Testis (tissue), 2 donors: ENCODE measurements at regions not wholly inside any gene's neighbourhood (a gene's known extent, or its start where the extent isn't known, plus 50 kb on each side); places are given as distances from the start of the nearest gene placed in this dataset.

Experiments
- DNase-seq: peaks from one replicate; pipeline ENCODE4 v3.0.0-alpha.2; 2019
- H3K27ac ChIP-seq, 2 donors: fragments of 200-600 bp; sonication (generic); one replicate each; pipeline ENCODE4 v1.5.1; 2019
- H3K27me3 ChIP-seq: fragments of 200-600 bp; sonication (generic); one replicate; pipeline ENCODE4 v1.5.1; 2019
- H3K36me3 ChIP-seq: fragments of 200-600 bp; sonication (generic); one replicate; pipeline ENCODE4 v1.5.1; 2017; ENCODE audit warnings: low read depth; ENCODE audit errors: missing control alignments
- H3K4me1 ChIP-seq: fragments of 200-600 bp; sonication (generic); one replicate; pipeline ENCODE4 v1.5.1; 2019
- H3K4me3 ChIP-seq, 2 donors: fragments of 200-600 bp; sonication (generic); one replicate each; pipeline ENCODE4 v1.5.1; 2017 to 2019
- H3K9me3 ChIP-seq: fragments of 200-600 bp; sonication (generic); one replicate; pipeline ENCODE4 v1.5.1; 2017
- POLR2A ChIP-seq: fragments of 450-650 bp; IDR thresholded peaks from one replicate; pipeline ENCODE4 v1.6.1; 2017; ENCODE audit warnings: antibody characterized with exemption, mild to moderate bottlenecking, moderate library complexity
- WGBS, 2 donors: methylation state at CpG; one replicate each; pipeline ENCODE4 v1.1.5; 2018; 5-methylcytosine and 5-hydroxymethylcytosine counted together
- intact Hi-C: fragments of 100-400 bp; cut with DNase I; formaldehyde crosslinking; loops from one replicate; pipeline ENCODE4 v1.15.1; 2023; ENCODE audit warnings: low total_unique reads
- TF ChIP-seq, protein P1 (sequence below), 3 experiments: fragments of 450-650 bp in 2 of 3; fragments of 200-600 bp in 1 of 3; sonication (generic) in 1 of 3; IDR thresholded peaks; one replicate each; pipeline ENCODE4 v1.5.1; 2016 to 2019; ENCODE audit warnings: antibody characterized with exemption in 3 of 3, mild to moderate bottlenecking in 2 of 3, moderate library complexity in 1 of 3

DNA sequence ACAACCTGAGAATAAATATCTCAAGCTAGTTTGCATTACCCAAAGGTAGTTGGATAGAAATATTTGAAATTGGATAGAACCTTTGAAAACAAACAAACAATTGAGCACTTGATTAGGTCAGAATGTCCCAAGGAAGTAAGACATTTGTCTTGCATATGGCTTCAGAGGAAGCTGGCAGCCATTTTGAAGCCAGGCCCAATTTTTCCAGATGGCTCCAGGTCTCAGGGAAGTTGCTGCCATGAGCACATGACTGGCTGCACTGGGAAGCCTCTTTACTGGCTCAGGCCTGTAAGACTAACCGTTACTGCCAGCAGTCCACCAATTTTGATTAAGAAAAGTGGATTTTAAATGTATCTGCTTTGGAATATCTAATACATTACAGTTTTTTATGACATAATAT, 448.9 kb upstream of the DPH6 start:
- no peaks in the 10 kb centered on the region for H3K27me3 ChIP-seq
- H3K4me3 ChIP-seq: no peak overlapping the region
- DNase-seq: no peak
- no peaks in the 10 kb centered on the region for H3K4me1 ChIP-seq
- 87 to 100% methylated on average over 1 of the region's 1 CpG for WGBS, 2 donors
- no peaks in the 10 kb centered on the region for H3K36me3 ChIP-seq
- TF ChIP-seq, protein P1, sequence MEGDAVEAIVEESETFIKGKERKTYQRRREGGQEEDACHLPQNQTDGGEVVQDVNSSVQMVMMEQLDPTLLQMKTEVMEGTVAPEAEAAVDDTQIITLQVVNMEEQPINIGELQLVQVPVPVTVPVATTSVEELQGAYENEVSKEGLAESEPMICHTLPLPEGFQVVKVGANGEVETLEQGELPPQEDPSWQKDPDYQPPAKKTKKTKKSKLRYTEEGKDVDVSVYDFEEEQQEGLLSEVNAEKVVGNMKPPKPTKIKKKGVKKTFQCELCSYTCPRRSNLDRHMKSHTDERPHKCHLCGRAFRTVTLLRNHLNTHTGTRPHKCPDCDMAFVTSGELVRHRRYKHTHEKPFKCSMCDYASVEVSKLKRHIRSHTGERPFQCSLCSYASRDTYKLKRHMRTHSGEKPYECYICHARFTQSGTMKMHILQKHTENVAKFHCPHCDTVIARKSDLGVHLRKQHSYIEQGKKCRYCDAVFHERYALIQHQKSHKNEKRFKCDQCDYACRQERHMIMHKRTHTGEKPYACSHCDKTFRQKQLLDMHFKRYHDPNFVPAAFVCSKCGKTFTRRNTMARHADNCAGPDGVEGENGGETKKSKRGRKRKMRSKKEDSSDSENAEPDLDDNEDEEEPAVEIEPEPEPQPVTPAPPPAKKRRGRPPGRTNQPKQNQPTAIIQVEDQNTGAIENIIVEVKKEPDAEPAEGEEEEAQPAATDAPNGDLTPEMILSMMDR (IDR thresholded peaks at IDR 0.05): no peak
- no peak for TF ChIP-seq POLR2A
- H3K27ac ChIP-seq: no peak overlapping the region
- H3K9me3 ChIP-seq: no peaks in the 10 kb centered on the region
- intact Hi-C loops: no loop called here

DNA sequence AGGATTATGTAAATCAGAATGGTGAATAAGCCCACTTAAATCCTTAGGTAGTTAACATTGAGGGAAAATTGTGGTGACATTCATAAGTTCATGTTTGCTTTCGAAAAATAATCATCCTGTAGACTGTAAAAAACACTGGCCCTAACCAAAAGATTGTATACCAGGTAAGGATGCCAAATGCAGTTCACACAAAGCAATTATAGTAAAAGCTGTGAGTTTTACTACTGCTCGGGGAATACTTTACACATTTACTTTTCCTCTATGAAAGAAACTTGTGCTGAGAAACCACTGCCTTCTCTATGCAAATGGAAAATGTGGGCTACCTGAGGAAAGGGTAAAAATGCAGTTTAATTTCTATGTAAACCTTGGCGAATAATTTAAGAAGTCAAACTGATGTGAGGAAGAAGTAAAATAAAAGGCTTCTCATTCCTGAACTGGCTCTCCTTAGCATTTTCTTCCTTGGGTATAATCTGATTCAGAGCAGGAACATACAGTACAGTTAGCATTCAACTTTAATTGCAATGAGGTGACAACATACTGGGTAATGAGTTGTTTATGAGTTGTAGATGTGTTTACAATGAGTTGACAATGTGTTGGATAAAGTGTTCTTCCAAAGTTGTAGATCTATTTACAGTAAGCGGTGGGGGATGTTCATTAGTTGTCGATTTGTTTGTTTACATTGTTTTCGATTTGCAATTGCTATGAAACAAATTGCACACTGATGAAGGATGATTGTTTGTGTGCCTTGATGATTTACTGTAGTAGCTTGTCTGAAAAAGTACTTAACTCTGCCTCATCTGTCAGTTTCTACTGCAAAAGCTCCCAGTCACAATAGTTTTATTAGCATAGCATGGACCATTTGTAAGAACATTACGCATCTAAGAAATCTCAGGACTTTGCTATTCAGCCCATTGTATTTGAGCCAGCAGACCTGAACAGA, 453.0 kb upstream of the DPH6 start:
- H3K27me3 ChIP-seq: no peaks in the 10 kb centered on the region
- no peaks in the 10 kb centered on the region for H3K9me3 ChIP-seq
- TF ChIP-seq POLR2A: no peak
- TF ChIP-seq, protein P1 (IDR thresholded peaks at IDR 0.05): no peak
- no peaks in the 10 kb centered on the region for H3K4me1 ChIP-seq
- no peak for DNase-seq
- 72 to 73% methylated on average over 7 of the region's 7 CpGs for WGBS, 2 donors
- H3K27ac ChIP-seq: no peak overlapping the region
- H3K36me3 ChIP-seq: no peaks in the 10 kb centered on the region
- H3K4me3 ChIP-seq: no peak overlapping the region
- intact Hi-C loops: no loop called here

DNA sequence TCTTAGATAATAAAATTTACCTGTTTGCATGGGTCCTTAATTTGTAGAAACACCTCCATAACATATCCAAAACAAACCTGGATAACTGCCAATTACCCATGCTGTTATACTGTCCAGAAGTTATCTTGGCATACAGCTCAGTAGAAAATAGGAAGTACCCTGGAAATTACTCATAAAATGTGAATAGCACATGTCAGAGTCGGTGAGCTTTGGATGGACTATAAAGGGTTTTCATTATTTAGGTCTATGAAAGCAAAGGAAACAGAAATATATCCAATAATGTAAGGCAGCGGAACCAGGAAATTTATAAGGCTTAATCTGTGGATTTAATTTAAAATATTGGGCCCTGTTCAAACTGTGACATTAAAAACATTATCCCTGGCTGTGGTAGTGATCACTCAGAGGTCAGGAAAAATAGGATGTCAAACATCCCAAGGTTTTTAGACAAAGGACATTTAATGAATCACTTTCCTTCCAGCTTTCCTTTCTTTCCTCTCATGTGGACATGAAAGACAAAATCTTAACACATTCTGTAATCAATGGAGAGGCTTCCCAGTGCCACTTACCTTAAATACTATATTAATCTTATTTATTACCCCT, 459.0 kb upstream of the DPH6 start:
- H3K4me1 ChIP-seq: no peaks in the 10 kb centered on the region
- no peaks in the 10 kb centered on the region for H3K9me3 ChIP-seq
- H3K36me3 ChIP-seq: no peaks in the 10 kb centered on the region
- WGBS, 2 donors: 82 to 87% methylated on average over 2 of the region's 2 CpGs
- no peak overlapping the region for H3K27ac ChIP-seq
- no peak for DNase-seq
- no peak overlapping the region for H3K4me3 ChIP-seq
- no peaks in the 10 kb centered on the region for H3K27me3 ChIP-seq
- TF ChIP-seq POLR2A: no peak
- TF ChIP-seq, protein P1 (IDR thresholded peaks at IDR 0.05): no peak
- intact Hi-C loops: no loop called here

DNA sequence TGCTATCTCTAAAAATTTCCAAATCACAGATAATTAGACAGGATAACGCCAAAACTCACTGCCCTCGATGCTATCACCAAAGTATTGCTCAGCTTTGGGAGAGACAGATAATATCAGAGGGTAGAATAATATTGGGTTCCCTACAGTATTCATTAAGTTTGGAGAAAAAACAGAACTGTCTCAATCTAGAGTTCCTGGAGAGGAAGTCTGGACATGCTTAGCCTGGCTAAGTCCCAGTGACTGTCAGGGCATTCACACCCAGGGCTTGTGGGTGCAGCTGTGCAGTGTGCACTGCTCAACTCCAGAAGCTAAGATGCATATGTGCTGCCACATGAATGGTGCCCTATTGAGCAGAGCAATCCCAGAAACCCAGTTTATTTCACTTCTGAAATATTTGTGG, 459.6 kb upstream of the DPH6 start:
- WGBS, 2 donors: 70 to 78% methylated on average over 2 of the region's 2 CpGs

More for the DNA sequence above, 459.6 kb upstream of the DPH6 start:
- Histone ChIP-seq H3K27ac (no peak overlapping the region), H3K4me3 (no peak overlapping the region), H3K36me3 (no peaks in the 10 kb centered on the region), H3K27me3 (no peaks in the 10 kb centered on the region), H3K4me1 (no peaks in the 10 kb centered on the region), H3K9me3 (no peaks in the 10 kb centered on the region)
- no peak for DNase-seq
- no peak for TF ChIP-seq POLR2A
- TF ChIP-seq, protein P1 (IDR thresholded peaks at IDR 0.05): no peak
- intact Hi-C loops: no loop called here
